GM13977 (cell line): ENCODE measurements at regions not wholly inside any gene's neighbourhood (a gene's known extent, or its start where the extent isn't known, plus 50 kb on each side); places are given as distances from the start of the nearest gene placed in this dataset.

Experiments used
- DNase-seq: peaks from one replicate; pipeline ENCODE4 v3.0.0; 2012; ENCODE audit warnings: low spot score
- in situ Hi-C: fragments of 300-500 bp; cut with MboI; formaldehyde crosslinking; loops from one replicate; pipeline ENCODE4 v1.12.0; 2022; ENCODE audit warnings: low sequenced_read_pairs, low pct_unique_long_range_greater_than_20kb, mixed read lengths, inconsistent platforms; ENCODE audit not compliant: unreplicated experiment
- TF ChIP-seq, protein P1 (sequence below): IDR thresholded peaks from 2 replicates; pipeline ENCODE4 v1.5.1; 2012; ENCODE audit warnings: mild to moderate bottlenecking, control low read depth; ENCODE audit not compliant: insufficient read depth; ENCODE audit errors: extremely low read depth, missing control alignments

DNA sequence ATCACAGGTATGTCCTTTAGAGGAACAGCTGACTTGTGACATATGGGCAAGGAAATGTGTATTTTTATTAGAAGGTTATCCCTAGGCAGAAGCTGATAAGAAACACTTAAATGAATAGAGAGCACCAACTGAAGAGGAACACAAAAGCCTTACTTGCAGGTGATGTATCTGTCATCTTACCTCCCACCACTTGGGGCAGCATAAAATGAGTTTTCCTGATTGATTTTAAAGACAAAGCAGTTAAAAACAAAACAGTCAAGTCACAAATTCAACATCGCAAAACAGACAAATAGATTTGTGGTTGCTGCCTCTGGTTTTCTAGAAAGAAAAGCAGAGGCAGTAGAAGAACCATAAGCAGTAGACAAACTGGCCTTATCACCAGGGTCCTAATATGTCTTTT lies 302.4 kb upstream of the ZNF462 start:
- DNase-seq = no peak
- TF ChIP-seq, protein P1, sequence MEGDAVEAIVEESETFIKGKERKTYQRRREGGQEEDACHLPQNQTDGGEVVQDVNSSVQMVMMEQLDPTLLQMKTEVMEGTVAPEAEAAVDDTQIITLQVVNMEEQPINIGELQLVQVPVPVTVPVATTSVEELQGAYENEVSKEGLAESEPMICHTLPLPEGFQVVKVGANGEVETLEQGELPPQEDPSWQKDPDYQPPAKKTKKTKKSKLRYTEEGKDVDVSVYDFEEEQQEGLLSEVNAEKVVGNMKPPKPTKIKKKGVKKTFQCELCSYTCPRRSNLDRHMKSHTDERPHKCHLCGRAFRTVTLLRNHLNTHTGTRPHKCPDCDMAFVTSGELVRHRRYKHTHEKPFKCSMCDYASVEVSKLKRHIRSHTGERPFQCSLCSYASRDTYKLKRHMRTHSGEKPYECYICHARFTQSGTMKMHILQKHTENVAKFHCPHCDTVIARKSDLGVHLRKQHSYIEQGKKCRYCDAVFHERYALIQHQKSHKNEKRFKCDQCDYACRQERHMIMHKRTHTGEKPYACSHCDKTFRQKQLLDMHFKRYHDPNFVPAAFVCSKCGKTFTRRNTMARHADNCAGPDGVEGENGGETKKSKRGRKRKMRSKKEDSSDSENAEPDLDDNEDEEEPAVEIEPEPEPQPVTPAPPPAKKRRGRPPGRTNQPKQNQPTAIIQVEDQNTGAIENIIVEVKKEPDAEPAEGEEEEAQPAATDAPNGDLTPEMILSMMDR = peak; percentile 27
- in situ Hi-C loops = no loop called here

DNA sequence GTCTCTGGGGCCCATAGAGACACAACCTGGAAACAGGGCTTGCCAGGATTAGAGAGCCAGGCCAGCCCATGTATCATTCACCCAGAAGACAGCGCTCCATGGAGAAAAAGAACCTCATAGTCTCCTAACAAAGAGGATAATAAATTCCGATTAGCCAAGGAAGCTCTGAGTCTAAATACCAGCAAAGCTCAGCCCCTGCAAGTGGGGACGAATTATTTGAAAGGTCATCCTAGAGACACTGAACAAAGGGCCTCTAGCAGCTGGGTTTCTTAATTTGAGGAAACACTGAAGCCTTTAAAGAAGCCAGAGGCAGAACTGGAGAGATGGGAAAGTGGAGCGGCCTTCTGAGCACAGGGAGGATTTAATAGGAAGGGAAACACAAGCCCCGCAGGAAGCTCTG lies 287.1 kb upstream of the ZNF462 start:
- in situ Hi-C loops = no loop called here
- no peak for DNase-seq

DNA sequence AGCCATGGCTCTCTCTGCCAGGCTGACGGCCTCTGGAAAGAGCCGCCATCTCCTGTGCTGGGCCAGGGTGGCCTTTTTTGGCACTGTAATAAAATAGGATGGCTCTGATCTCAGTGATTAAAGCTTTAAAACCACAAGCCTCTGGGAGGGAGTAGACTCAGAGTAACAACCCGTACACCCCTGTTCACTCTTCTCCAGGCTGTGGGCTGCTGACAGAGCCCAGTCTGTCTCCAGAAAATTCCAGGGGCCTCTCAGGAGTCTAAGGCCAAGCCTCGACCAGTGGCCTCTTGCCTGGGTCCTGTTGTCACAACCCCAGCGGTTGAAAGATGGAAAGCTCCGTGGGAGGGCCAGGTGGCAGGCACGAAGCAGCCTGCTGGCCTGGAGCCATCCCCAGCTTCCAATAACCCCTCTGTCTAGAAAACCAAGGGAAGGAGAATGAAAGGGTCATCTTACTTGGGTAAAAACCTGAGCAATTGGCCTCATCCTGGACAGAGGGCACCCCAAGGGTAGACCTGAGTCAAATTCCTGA lies 286.7 kb upstream of the ZNF462 start:
- in situ Hi-C loops = no loop called here
- TF ChIP-seq, protein P1 = no peak
- no peak for DNase-seq

More for the DNA sequence above, 287.1 kb upstream of the ZNF462 start:
- TF ChIP-seq, protein P1 = no peak

DNA sequence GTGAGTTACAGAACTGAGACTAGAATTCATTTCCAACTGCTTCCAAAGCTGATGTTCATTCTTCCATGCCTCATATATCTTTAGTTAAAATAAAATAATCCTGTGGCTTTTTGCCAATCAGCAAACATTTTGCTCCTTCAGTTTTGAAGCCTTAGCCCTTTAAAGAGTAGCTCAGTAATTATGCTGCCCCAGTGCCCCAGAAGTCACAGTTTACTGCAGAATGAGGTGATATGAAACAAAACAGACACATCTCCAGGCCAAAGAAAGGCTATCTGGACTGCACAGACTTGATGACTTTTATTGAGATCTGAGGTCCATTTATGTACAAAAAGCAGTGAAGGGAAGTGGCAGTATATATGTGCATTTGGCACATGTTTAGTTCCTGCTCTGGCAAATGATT lies 285.8 kb upstream of the ZNF462 start:
- in situ Hi-C loops = no loop called here
- TF ChIP-seq, protein P1 = no peak
- DNase-seq = no peak

DNA sequence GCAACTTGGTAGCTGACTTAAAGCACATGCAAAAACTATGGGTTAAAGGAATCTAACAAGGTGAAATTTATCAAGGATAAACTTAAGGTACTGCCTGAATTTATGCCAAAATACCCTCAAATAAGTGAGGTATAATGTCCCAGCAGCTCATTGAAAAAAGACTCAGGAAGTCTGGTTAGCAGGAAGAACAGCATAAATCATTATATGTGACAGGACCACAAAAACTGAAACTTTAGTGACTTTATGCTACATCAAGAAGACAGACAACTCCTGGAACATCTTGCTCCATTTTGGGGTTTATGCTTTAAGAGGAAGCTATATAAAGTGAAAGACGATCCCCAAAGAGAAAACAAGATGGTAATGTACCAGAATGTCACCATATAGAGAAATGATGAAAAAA lies 282.4 kb upstream of the ZNF462 start:
- TF ChIP-seq, protein P1 = no peak
- in situ Hi-C loops = no loop called here
- DNase-seq = no peak

DNA sequence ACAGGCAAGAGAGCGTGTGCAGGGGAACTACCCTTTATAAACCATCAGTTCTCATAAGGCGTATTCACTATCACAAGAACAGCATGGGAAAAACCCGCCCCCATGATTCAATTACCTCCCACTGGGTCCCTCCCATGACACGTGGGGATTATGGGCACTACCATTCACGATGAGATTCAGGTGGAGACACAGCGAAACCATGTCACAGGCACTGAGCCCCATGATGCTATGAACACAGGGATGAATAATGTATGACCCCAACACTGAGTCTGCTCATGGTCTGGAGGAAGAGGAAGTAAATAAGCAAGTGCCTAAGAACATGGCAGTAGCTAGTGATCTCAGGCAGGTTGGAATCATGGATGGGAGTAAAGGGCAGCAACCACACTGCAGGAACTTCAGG lies 281.0 kb upstream of the ZNF462 start:
- TF ChIP-seq, protein P1 = no peak
- in situ Hi-C loops = no loop called here
- DNase-seq = no peak

DNA sequence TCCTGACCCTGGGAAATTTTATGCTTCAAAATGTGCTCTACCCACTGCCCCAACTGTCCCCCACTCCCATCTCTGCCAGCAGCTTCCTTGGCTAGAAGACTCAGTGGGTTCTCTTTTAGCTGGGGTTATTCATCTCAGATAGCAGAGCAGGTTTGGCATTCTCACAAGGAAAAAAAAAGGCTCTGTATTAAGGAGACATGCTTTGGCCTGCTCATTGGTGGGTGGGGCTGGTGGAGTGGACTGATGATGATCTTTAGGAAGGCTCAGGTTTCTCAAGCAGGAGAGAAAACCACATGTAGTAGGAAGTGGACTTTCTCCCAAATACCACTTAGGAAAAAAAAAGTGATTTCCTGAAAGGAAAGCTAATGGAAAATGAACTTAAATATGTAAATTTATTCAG lies 279.2 kb upstream of the ZNF462 start:
- no peak for DNase-seq
- TF ChIP-seq, protein P1 = no peak
- in situ Hi-C loops = no loop called here
